MCF 10A (cell line): ENCODE measurements at regions not wholly inside any gene's neighbourhood (a gene's known extent, or its start where the extent isn't known, plus 50 kb on each side); places are given as distances from the start of the nearest gene placed in this dataset.
"Not testable (repeated sequence)": the region's sequence is repeated elsewhere in the genome, so short reads cannot be mapped to it uniquely, and the experiment has no call there.

Experiments used
- BruUV-seq: library from RNA; stranded (reverse); fragments of 400-500 nt; replicated peaks from 2 replicates; lab custom pipeline; 2021; lab: Mats Ljungman, UMichigan
- CTCF ChIA-PET: fragments of 300-600 bp; sonication (Branson Sonifier 250); formaldehyde crosslinking; extraction: SDS; loops from one replicate; lab custom pipeline; 2021; ENCODE audit warnings: antibody characterized with exemption, inconsistent platforms; lab: Yijun Ruan, JAX
- POLR2A ChIA-PET: fragments of 300-600, 350-650 bp; sonication (Branson Sonifier 250); formaldehyde crosslinking; extraction: SDS; loops from one replicate; lab custom pipeline; 2020; ENCODE audit warnings: antibody characterized with exemption, inconsistent platforms; lab: Yijun Ruan, JAX
- DNase-seq: peaks from one replicate; pipeline ENCODE4 v3.0.0-alpha.2; 2018; ENCODE audit not compliant: unreplicated experiment
- H3K27ac Mint-ChIP-seq: one replicate; pipeline ENCODE4 v1.8.0; 2022; ENCODE audit warnings: mild to moderate bottlenecking, low read depth, mixed read lengths; ENCODE audit not compliant: unreplicated experiment
- H3K27me3 Mint-ChIP-seq: one replicate; pipeline ENCODE4 v1.8.0; 2022; ENCODE audit warnings: mixed read lengths; ENCODE audit not compliant: insufficient read depth, unreplicated experiment
- H3K36me3 Mint-ChIP-seq: one replicate; pipeline ENCODE4 v1.8.0; 2022; ENCODE audit warnings: mild to moderate bottlenecking, moderate library complexity, mixed read lengths; ENCODE audit not compliant: insufficient read depth, unreplicated experiment
- H3K4me1 Mint-ChIP-seq: one replicate; pipeline ENCODE4 v1.8.0; 2022; ENCODE audit warnings: mixed read lengths; ENCODE audit not compliant: insufficient read depth, unreplicated experiment
- H3K4me3 Mint-ChIP-seq: one replicate; pipeline ENCODE4 v1.8.0; 2022; ENCODE audit warnings: mild to moderate bottlenecking, moderate library complexity, mixed read lengths; ENCODE audit not compliant: unreplicated experiment
- H3K9me3 Mint-ChIP-seq: one replicate; pipeline ENCODE4 v1.8.0; 2022; ENCODE audit warnings: mixed read lengths; ENCODE audit not compliant: unreplicated experiment
- CTCF ChIP-seq: fragments of 200-600 bp; IDR thresholded peaks from one replicate; pipeline ENCODE4 v1.8.0; 2022; ENCODE audit warnings: antibody characterized with exemption, mild to moderate bottlenecking; ENCODE audit not compliant: unreplicated experiment
- intact Hi-C: fragments of 100-400 bp; cut with micrococcal nuclease; formaldehyde crosslinking; loops from 2 replicates; pipeline ENCODE4 v1.14.1; 2022

- H3K36me3 Mint-ChIP-seq, H3K4me1 Mint-ChIP-seq, H3K4me3 Mint-ChIP-seq, BruUV-seq, H3K9me3 Mint-ChIP-seq, DNase-seq, H3K27ac Mint-ChIP-seq, POLR2A ChIA-PET, intact Hi-C loops: not testable (repeated sequence)
- H3K27me3 Mint-ChIP-seq, result peaks cover 53% of the 10 kb centered on the region
- CTCF ChIA-PET, result interaction anchor here (0.6 to 1.1 kb wide), 2 partner anchors 14 to 166 kb away, joined by 4 to 6 read pairs; no protein-coding TSS in a partner anchor
These were observed 91.4 kb downstream of the BMP15 start for GRCh38 chrX:51001733-51002632.

- Mint-ChIP-seq H3K4me1 (no peaks in the 10 kb centered on the region), H3K27ac (no peak overlapping the region), H3K36me3 (no peaks in the 10 kb centered on the region), H3K4me3 (no peak overlapping the region), H3K9me3 (peaks cover 4% of the 10 kb centered on the region), H3K27me3 (peaks cover 66% of the 10 kb centered on the region)
- BruUV-seq, result no TSS peak
- no peak for TF ChIP-seq CTCF
- POLR2A ChIA-PET, result no interaction called here
- CTCF ChIA-PET, result no interaction called here
- intact Hi-C loops, result no loop called here
- no peak for DNase-seq
These were observed 95.5 kb downstream of the BMP15 start for GRCh38 chrX:51006064-51006463.

- POLR2A ChIA-PET, result no interaction called here
These were observed 113.7 kb downstream of the BMP15 start for GRCh38 chrX:51024106-51024696.

GRCh38 chrX:51026862-51027261, 116.3 kb downstream of the BMP15 start:
- POLR2A ChIA-PET, result no interaction called here
- no peak overlapping the region for H3K27ac Mint-ChIP-seq
- H3K4me3 Mint-ChIP-seq, result no peak overlapping the region
- DNase-seq, result no peak
- no peaks in the 10 kb centered on the region for H3K4me1 Mint-ChIP-seq
- BruUV-seq, result no TSS peak
- CTCF ChIA-PET, result no interaction called here
- H3K27me3 Mint-ChIP-seq, result peaks cover 27% of the 10 kb centered on the region
- TF ChIP-seq CTCF, result no peak
- H3K36me3 Mint-ChIP-seq, result no peaks in the 10 kb centered on the region
- no peaks in the 10 kb centered on the region for H3K9me3 Mint-ChIP-seq
- intact Hi-C loops, result no loop called here

More at GRCh38 chrX:51024106-51024696, 113.7 kb downstream of the BMP15 start:
- intact Hi-C loops, result no loop called here
- CTCF ChIA-PET, result interaction anchor here (0.6 kb wide), 1 partner anchor 13 kb away, joined by 3 read pairs; no protein-coding TSS in a partner anchor
- TF ChIP-seq CTCF, result no peak
- no peak overlapping the region for H3K27ac Mint-ChIP-seq
- no peaks in the 10 kb centered on the region for H3K4me1 Mint-ChIP-seq
- BruUV-seq, result no TSS peak
- no peaks in the 10 kb centered on the region for H3K36me3 Mint-ChIP-seq
- peaks cover 7% of the 10 kb centered on the region for H3K9me3 Mint-ChIP-seq
- peaks cover 39% of the 10 kb centered on the region for H3K27me3 Mint-ChIP-seq
- no peak overlapping the region for H3K4me3 Mint-ChIP-seq
- DNase-seq, result no peak
